ENCODE measurements at regions not wholly inside any gene's neighbourhood (a gene's known extent, or its start where the extent isn't known, plus 50 kb on each side); places are given as distances from the start of the nearest gene placed in this dataset.

- H4K91ac ChIP-seq (ENCODE audit: insufficient read length, low read depth, low read length) = no peak overlapping the region
- H3K4me1 ChIP-seq (ENCODE audit: insufficient read depth, low read length) = no peaks in the 10 kb centered on the region
- Mint-ChIP-seq H3K36me3 (ENCODE audit: insufficient read depth in 1 of 3, low read depth in 3 of 3) (no peaks in the 10 kb centered on the region), H3K4me3 (no peak overlapping the region), H3K4me1 (peaks cover 3 to 4% of the 10 kb centered on the region in 2 experiments), H3K27ac (no peak overlapping the region), H3K9me3 (no peaks in the 10 kb centered on the region), H3K27me3 (ENCODE audit: low read depth) (no peaks in the 10 kb centered on the region)
- WGBS (ENCODE audit: extremely low coverage, insufficient read length, low lambda C conversion rate) = no CpG with 5 or more reads among the region's 1 CpG
- H3K4me2 ChIP-seq (ENCODE audit: insufficient read depth, insufficient read length, low read length) = no peak overlapping the region
- TF ChIP-seq, protein P1, sequence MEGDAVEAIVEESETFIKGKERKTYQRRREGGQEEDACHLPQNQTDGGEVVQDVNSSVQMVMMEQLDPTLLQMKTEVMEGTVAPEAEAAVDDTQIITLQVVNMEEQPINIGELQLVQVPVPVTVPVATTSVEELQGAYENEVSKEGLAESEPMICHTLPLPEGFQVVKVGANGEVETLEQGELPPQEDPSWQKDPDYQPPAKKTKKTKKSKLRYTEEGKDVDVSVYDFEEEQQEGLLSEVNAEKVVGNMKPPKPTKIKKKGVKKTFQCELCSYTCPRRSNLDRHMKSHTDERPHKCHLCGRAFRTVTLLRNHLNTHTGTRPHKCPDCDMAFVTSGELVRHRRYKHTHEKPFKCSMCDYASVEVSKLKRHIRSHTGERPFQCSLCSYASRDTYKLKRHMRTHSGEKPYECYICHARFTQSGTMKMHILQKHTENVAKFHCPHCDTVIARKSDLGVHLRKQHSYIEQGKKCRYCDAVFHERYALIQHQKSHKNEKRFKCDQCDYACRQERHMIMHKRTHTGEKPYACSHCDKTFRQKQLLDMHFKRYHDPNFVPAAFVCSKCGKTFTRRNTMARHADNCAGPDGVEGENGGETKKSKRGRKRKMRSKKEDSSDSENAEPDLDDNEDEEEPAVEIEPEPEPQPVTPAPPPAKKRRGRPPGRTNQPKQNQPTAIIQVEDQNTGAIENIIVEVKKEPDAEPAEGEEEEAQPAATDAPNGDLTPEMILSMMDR (conservative IDR thresholded peaks at IDR 0.05) = no peak
- H3T11ph ChIP-seq (ENCODE audit: low read length) = no peak overlapping the region
- no peaks in the 10 kb centered on the region for H3K27me3 ChIP-seq (ENCODE audit: insufficient read depth, low read length)
- H3K14ac ChIP-seq (ENCODE audit: insufficient read depth, low read length) = no peak overlapping the region
- no peaks in the 10 kb centered on the region for H4K20me1 ChIP-seq (ENCODE audit: control insufficient read depth, insufficient read depth, insufficient read length)
- no peak overlapping the region for H3K56ac ChIP-seq (ENCODE audit: insufficient read length, low read depth, low read length)
- H3K9ac ChIP-seq (ENCODE audit: extremely low read depth, insufficient read length, low read length) = no peak overlapping the region
- no peaks in the 10 kb centered on the region for H3K79me2 ChIP-seq (ENCODE audit: insufficient read depth, low read length)
- no peak overlapping the region for H2BK12ac ChIP-seq (ENCODE audit: insufficient read length, low read depth, low read length)
- no peak overlapping the region for H3K4ac ChIP-seq (ENCODE audit: low read depth, low read length)
- no peak overlapping the region for H2BK15ac ChIP-seq (ENCODE audit: low read depth, low read length)
- H3K18ac ChIP-seq (ENCODE audit: insufficient read length, low read depth, low read length) = no peak overlapping the region
- H2AFZ ChIP-seq (ENCODE audit: low read length) = no peak overlapping the region
- no peak overlapping the region for H2AK5ac ChIP-seq (ENCODE audit: insufficient read length, low read length)
- no peak overlapping the region for H3K27ac ChIP-seq (ENCODE audit: insufficient read length, low read depth, low read length)
- no peaks in the 10 kb centered on the region for H3K23me2 ChIP-seq (ENCODE audit: insufficient read length, low read depth, low read length, poor library complexity, severe bottlenecking)
- H2BK5ac ChIP-seq (ENCODE audit: insufficient read length, low read length) = no peak overlapping the region
- no peak overlapping the region for H2BK120ac ChIP-seq (ENCODE audit: low read depth, low read length, poor library complexity, severe bottlenecking)
- H4K5ac ChIP-seq (ENCODE audit: insufficient read length, low read depth, low read length) = no peak overlapping the region
- no peak overlapping the region for H2BK20ac ChIP-seq (ENCODE audit: low read depth, low read length, poor library complexity, severe bottlenecking)
- no peak for DNase-seq
- no peaks in the 10 kb centered on the region for H3K9me3 ChIP-seq (ENCODE audit: control insufficient read depth, low read depth, low read length)
- H3K79me1 ChIP-seq (ENCODE audit: insufficient read depth, low read depth, low read length, poor library complexity, severe bottlenecking) = no peaks in the 10 kb centered on the region
- H4K8ac ChIP-seq (replicated peaks; ENCODE audit: insufficient read length, low read depth, low read length) = no peak overlapping the region
- no peak overlapping the region for H3K23ac ChIP-seq (ENCODE audit: insufficient read length, low read depth, low read length)
These were observed 113.0 kb upstream of the ZNF648 start for GRCh38 chr1:182174513-182174855.

All from H9 (cell line).